GM12891 (cell line): ENCODE measurements at regions not wholly inside any gene's neighbourhood (a gene's known extent, or its start where the extent isn't known, plus 50 kb on each side); places are given as distances from the start of the nearest gene placed in this dataset.

Experiments
- PAX5 ChIP-seq: IDR thresholded peaks from 2 replicates; pipeline ENCODE4 v1.6.1; 2011; ENCODE audit warnings: low read length, moderate library complexity, mild to moderate bottlenecking; ENCODE audit not compliant: insufficient read depth, severe bottlenecking
- POLR2A ChIP-seq: IDR thresholded peaks from 2 replicates; pipeline ENCODE4 v1.6.1; 2011; ENCODE audit warnings: low read depth, low read length, control low read depth
- POLR2AphosphoS5 ChIP-seq: IDR thresholded peaks from 2 replicates; pipeline ENCODE4 v1.6.1; 2011; ENCODE audit warnings: low read depth, low read length, control low read depth
- POU2F2 ChIP-seq: IDR thresholded peaks from 2 replicates; pipeline ENCODE4 v1.6.1; 2011; ENCODE audit warnings: low read depth, mild to moderate bottlenecking, control low read depth, low read length, moderate library complexity
- SPI1 ChIP-seq: IDR thresholded peaks from 2 replicates; pipeline ENCODE4 v1.6.1; 2011; ENCODE audit warnings: low read depth, low read length, control low read depth
- TAF1 ChIP-seq: IDR thresholded peaks from 2 replicates; pipeline ENCODE4 v1.6.1; 2011; ENCODE audit warnings: low read depth, low read length, control low read depth

- TF ChIP-seq POLR2A: no peak
- no peak for TF ChIP-seq POLR2AphosphoS5
- TF ChIP-seq TAF1: no peak
- TF ChIP-seq SPI1: no peak
- no peak for TF ChIP-seq PAX5
- TF ChIP-seq POU2F2: no peak
Measured at GRCh38 chr5:106730506-106730905, 940.2 kb downstream of the EFNA5 start.
